Liver (tissue), 8 donors: ENCODE measurements at regions not wholly inside any gene's neighbourhood (a gene's known extent, or its start where the extent isn't known, plus 50 kb on each side); places are given as distances from the start of the nearest gene placed in this dataset.

Experiments
- DNase-seq: peaks from one replicate; pipeline ENCODE4 v3.0.0-alpha.2; 2017; ENCODE audit warnings: low spot score
- H3K27ac ChIP-seq, 2 donors: one replicate each; pipeline ENCODE4 v1.7.0; 2013; ENCODE audit warnings: inconsistent platforms in 2 of 2, low read length in 2 of 2, control low read depth in 1 of 2, low read depth in 1 of 2, mild to moderate bottlenecking in 1 of 2
- H3K27me3 ChIP-seq, 4 donors: one replicate each; pipeline versions ENCODE4 v1.6.1 to v1.7.0; 2013; ENCODE audit warnings: low read length in 3 of 4, inconsistent platforms in 1 of 4, mild to moderate bottlenecking in 1 of 4, moderate library complexity in 1 of 4; ENCODE audit not compliant: control insufficient read depth in 4 of 4, insufficient read depth in 4 of 4
- H3K36me3 ChIP-seq, 4 donors: one replicate each; pipeline versions ENCODE4 v1.6.1 to v1.7.0; 2013; ENCODE audit warnings: low read length in 3 of 4, mild to moderate bottlenecking in 3 of 4, low read depth in 1 of 4, moderate library complexity in 1 of 4; ENCODE audit not compliant: control insufficient read depth in 4 of 4, insufficient read depth in 3 of 4
- H3K4me1 ChIP-seq, 4 donors: one replicate each; pipeline versions ENCODE4 v1.6.1 to v1.7.0; 2013; ENCODE audit warnings: low read length in 3 of 4, mild to moderate bottlenecking in 3 of 4, moderate library complexity in 1 of 4; ENCODE audit not compliant: control insufficient read depth in 4 of 4, insufficient read depth in 4 of 4
- H3K4me3 ChIP-seq, 3 donors: one replicate each; pipeline versions ENCODE4 v1.6.1 to v1.7.0; 2013; ENCODE audit warnings: low read length in 3 of 3, control low read depth in 1 of 3, low read depth in 1 of 3, mild to moderate bottlenecking in 1 of 3
- H3K9ac ChIP-seq, 2 donors: one replicate each; pipeline ENCODE4 v1.7.0; 2013; ENCODE audit warnings: low read length in 2 of 2, mild to moderate bottlenecking in 2 of 2, moderate library complexity in 2 of 2, control low read depth in 1 of 2, low read depth in 1 of 2
- H3K9me3 ChIP-seq, 4 donors: one replicate each; pipeline versions ENCODE4 v1.6.1 to v1.7.0; 2013; ENCODE audit warnings: low read length in 3 of 4; ENCODE audit not compliant: control insufficient read depth in 4 of 4
- ATF3 ChIP-seq: IDR thresholded peaks from 2 replicates; pipeline ENCODE4 v1.6.1; 2016; ENCODE audit warnings: antibody characterized with exemption
- EGR1 ChIP-seq, 2 donors: IDR thresholded peaks; 2 replicates each; pipeline ENCODE4 v1.6.1; 2016 to 2018; ENCODE audit warnings: antibody characterized with exemption in 2 of 2, low read depth in 2 of 2
- FOXA1 ChIP-seq: IDR thresholded peaks from 2 replicates; pipeline ENCODE4 v1.6.1; 2016; ENCODE audit warnings: antibody characterized with exemption
- FOXA2 ChIP-seq: IDR thresholded peaks from 2 replicates; pipeline ENCODE4 v1.6.1; 2016; ENCODE audit warnings: antibody characterized with exemption
- GABPA ChIP-seq, 2 donors: IDR thresholded peaks in 1 of 2; conservative IDR thresholded peaks in 1 of 2; 2 replicates each; pipeline ENCODE4 v1.6.1; 2016; ENCODE audit warnings: antibody characterized with exemption in 2 of 2, mild to moderate bottlenecking in 1 of 2, moderate library complexity in 1 of 2
- HNF4A ChIP-seq, 2 donors: conservative IDR thresholded peaks; 2 replicates each; pipeline ENCODE4 v1.6.1; 2016; ENCODE audit warnings: antibody characterized with exemption in 2 of 2, mild to moderate bottlenecking in 2 of 2
- HNF4G ChIP-seq: IDR thresholded peaks from 2 replicates; pipeline ENCODE4 v1.6.1; 2016; ENCODE audit warnings: antibody characterized with exemption
- JUND ChIP-seq, 2 donors: IDR thresholded peaks; 2 replicates each; pipeline ENCODE4 v1.6.1; 2016; ENCODE audit warnings: antibody characterized with exemption in 2 of 2
- NR2F2 ChIP-seq: IDR thresholded peaks from 2 replicates; pipeline ENCODE4 v1.6.1; 2016; ENCODE audit warnings: antibody characterized with exemption
- RAD21 ChIP-seq, 2 donors: IDR thresholded peaks; 2 replicates each; pipeline ENCODE4 v1.6.1; 2016; ENCODE audit warnings: antibody characterized with exemption in 2 of 2, mild to moderate bottlenecking in 2 of 2
- RXRA ChIP-seq, 2 donors: IDR thresholded peaks; 2 replicates each; pipeline ENCODE4 v1.6.1; 2017 to 2018; ENCODE audit warnings: antibody characterized with exemption in 2 of 2, mild to moderate bottlenecking in 1 of 2
- SP1 ChIP-seq: IDR thresholded peaks from 2 replicates; pipeline ENCODE4 v1.6.1; 2018; ENCODE audit warnings: antibody characterized with exemption, mild to moderate bottlenecking
- TAF1 ChIP-seq: conservative IDR thresholded peaks from 2 replicates; pipeline ENCODE4 v1.6.1; 2016; ENCODE audit warnings: antibody characterized with exemption, mild to moderate bottlenecking
- YY1 ChIP-seq: IDR thresholded peaks from 2 replicates; pipeline ENCODE4 v1.6.1; 2016; ENCODE audit warnings: antibody characterized with exemption, mild to moderate bottlenecking
- ZBTB33 ChIP-seq: IDR thresholded peaks from 2 replicates; pipeline ENCODE4 v1.6.1; 2016; ENCODE audit warnings: antibody characterized with exemption
- WGBS: extraction: QIAGEN DNeasy Blood & Tissue Kit; methylation state at CpG from one replicate; pipeline ENCODE4 v1.1.7; 2013; 5-methylcytosine and 5-hydroxymethylcytosine counted together
- TF ChIP-seq, protein P1 (sequence below): IDR thresholded peaks from 2 replicates; pipeline ENCODE4 v1.6.1; 2016; ENCODE audit warnings: antibody characterized with exemption
- TF ChIP-seq, protein P2 (sequence below): IDR thresholded peaks from 2 replicates; pipeline ENCODE4 v1.6.1; 2016; ENCODE audit warnings: antibody characterized with exemption, mild to moderate bottlenecking
- TF ChIP-seq, protein P3 (sequence below): fragments of 150-350 bp; IDR thresholded peaks from 2 replicates; pipeline ENCODE4 v1.5.1; 2017; ENCODE audit warnings: improper control_type of control experiment, low read depth, low read length; ENCODE audit not compliant: missing input control
- donor health status: healthy.
- donor health status: healthy.
- donor health status: healthy.
- donor health status: healthy.
- donor health status: healthy.

- Histone ChIP-seq H3K27ac (no peak overlapping the region), H3K9ac (no peak overlapping the region), H3K4me3 (no peak overlapping the region), H3K27me3 (no peaks in the 10 kb centered on the region), H3K36me3 (no peaks in the 10 kb centered on the region), H3K4me1 (no peaks in the 10 kb centered on the region), H3K9me3 (no peaks in the 10 kb centered on the region)
- TF ChIP-seq NR2F2 (no peak), TAF1 (no peak)
- DNase-seq = no peak
- 91% methylated on average over 4 of the region's 4 CpGs for WGBS
Measured at GRCh38 chr1:101170506-101171050, 66.2 kb upstream of the S1PR1 start.

GRCh38 chr1:101167891-101168290 is 68.9 kb upstream of the S1PR1 start:
- Histone ChIP-seq H3K36me3 (no peaks in the 10 kb centered on the region), H3K27me3 (no peaks in the 10 kb centered on the region), H3K4me3 (no peak overlapping the region), H3K4me1 (no peaks in the 10 kb centered on the region), H3K27ac (no peak overlapping the region), H3K9me3 (no peaks in the 10 kb centered on the region), H3K9ac (no peak overlapping the region)
- no peak for DNase-seq
- TF ChIP-seq GABPA (IDR thresholded peaks at IDR 0.05 in 1 of 2, conservative IDR thresholded peaks at IDR 0.05 in 1 of 2) (no peak), EGR1 (IDR thresholded peaks at IDR 0.05; ENCODE audit: low read depth in 2 of 2) (no peak), FOXA2 (no peak), RXRA (IDR thresholded peaks at IDR 0.05) (no peak), ATF3 (no peak), HNF4A (conservative IDR thresholded peaks at IDR 0.05) (no peak), JUND (IDR thresholded peaks at IDR 0.05) (no peak)
- TF ChIP-seq, protein P1, sequence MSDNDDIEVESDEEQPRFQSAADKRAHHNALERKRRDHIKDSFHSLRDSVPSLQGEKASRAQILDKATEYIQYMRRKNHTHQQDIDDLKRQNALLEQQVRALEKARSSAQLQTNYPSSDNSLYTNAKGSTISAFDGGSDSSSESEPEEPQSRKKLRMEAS = no peak

DNA sequence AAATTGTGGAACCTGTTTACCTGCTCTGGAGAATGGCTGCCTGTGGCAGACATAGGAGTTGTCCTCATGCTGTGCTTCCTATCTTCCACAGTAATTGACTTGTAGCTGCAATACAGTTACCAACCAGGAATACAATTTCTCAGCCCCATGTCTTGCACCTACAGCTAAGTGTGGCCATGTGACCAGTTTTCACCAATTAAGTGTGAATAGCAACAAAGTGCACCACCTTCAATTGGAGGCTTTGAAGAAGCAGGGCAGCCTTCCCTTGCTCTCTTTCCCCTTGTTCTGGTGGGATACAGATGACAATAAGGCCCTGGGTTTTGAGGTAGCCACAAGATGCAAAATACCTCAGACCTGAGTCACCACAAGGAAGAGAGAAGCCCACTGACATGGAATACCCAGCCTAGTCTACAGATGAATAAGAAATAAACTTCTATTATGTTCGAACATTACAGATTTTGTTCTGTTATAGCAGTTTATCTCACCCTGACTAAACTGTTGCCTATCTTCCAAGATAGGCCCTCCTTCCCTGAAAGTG is 70.2 kb upstream of the S1PR1 start:
- H3K9ac ChIP-seq = no peak overlapping the region
- H3K4me3 ChIP-seq = no peak overlapping the region
- DNase-seq = no peak
- TF ChIP-seq FOXA1 = no peak
- no peak for TF ChIP-seq RXRA (IDR thresholded peaks at IDR 0.05)
- TF ChIP-seq NR2F2 = no peak
- no peak for TF ChIP-seq ATF3
- TF ChIP-seq ZBTB33 = no peak
- no peak for TF ChIP-seq HNF4A (conservative IDR thresholded peaks at IDR 0.05)
- TF ChIP-seq TAF1 = no peak
- TF ChIP-seq, protein P2, sequence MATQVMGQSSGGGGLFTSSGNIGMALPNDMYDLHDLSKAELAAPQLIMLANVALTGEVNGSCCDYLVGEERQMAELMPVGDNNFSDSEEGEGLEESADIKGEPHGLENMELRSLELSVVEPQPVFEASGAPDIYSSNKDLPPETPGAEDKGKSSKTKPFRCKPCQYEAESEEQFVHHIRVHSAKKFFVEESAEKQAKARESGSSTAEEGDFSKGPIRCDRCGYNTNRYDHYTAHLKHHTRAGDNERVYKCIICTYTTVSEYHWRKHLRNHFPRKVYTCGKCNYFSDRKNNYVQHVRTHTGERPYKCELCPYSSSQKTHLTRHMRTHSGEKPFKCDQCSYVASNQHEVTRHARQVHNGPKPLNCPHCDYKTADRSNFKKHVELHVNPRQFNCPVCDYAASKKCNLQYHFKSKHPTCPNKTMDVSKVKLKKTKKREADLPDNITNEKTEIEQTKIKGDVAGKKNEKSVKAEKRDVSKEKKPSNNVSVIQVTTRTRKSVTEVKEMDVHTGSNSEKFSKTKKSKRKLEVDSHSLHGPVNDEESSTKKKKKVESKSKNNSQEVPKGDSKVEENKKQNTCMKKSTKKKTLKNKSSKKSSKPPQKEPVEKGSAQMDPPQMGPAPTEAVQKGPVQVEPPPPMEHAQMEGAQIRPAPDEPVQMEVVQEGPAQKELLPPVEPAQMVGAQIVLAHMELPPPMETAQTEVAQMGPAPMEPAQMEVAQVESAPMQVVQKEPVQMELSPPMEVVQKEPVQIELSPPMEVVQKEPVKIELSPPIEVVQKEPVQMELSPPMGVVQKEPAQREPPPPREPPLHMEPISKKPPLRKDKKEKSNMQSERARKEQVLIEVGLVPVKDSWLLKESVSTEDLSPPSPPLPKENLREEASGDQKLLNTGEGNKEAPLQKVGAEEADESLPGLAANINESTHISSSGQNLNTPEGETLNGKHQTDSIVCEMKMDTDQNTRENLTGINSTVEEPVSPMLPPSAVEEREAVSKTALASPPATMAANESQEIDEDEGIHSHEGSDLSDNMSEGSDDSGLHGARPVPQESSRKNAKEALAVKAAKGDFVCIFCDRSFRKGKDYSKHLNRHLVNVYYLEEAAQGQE = no peak
- TF ChIP-seq SP1 = no peak
- TF ChIP-seq, protein P3, sequence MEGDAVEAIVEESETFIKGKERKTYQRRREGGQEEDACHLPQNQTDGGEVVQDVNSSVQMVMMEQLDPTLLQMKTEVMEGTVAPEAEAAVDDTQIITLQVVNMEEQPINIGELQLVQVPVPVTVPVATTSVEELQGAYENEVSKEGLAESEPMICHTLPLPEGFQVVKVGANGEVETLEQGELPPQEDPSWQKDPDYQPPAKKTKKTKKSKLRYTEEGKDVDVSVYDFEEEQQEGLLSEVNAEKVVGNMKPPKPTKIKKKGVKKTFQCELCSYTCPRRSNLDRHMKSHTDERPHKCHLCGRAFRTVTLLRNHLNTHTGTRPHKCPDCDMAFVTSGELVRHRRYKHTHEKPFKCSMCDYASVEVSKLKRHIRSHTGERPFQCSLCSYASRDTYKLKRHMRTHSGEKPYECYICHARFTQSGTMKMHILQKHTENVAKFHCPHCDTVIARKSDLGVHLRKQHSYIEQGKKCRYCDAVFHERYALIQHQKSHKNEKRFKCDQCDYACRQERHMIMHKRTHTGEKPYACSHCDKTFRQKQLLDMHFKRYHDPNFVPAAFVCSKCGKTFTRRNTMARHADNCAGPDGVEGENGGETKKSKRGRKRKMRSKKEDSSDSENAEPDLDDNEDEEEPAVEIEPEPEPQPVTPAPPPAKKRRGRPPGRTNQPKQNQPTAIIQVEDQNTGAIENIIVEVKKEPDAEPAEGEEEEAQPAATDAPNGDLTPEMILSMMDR = no peak
- no peak for TF ChIP-seq RAD21 (IDR thresholded peaks at IDR 0.05)
- no peak for TF ChIP-seq FOXA2
- no peak for TF ChIP-seq YY1
- TF ChIP-seq HNF4G = no peak
- TF ChIP-seq, protein P1 = no peak
- no peak for TF ChIP-seq EGR1 (IDR thresholded peaks at IDR 0.05; ENCODE audit: low read depth in 2 of 2)
- TF ChIP-seq GABPA (IDR thresholded peaks at IDR 0.05 in 1 of 2, conservative IDR thresholded peaks at IDR 0.05 in 1 of 2) = no peak
- no peak overlapping the region for H3K27ac ChIP-seq
- no peaks in the 10 kb centered on the region for H3K9me3 ChIP-seq
- H3K27me3 ChIP-seq = no peaks in the 10 kb centered on the region
- 96% methylated on average over 1 of the region's 1 CpG for WGBS
- H3K36me3 ChIP-seq = no peaks in the 10 kb centered on the region
- no peaks in the 10 kb centered on the region for H3K4me1 ChIP-seq
